NOMO-1 treated with dmso at 0.1 percent for 144 hours (cell line): ENCODE measurements at regions not wholly inside any gene's neighbourhood (a gene's known extent, or its start where the extent isn't known, plus 50 kb on each side); places are given as distances from the start of the nearest gene placed in this dataset.
"Not testable (repeated sequence)": the region's sequence is repeated elsewhere in the genome, so short reads cannot be mapped to it uniquely, and the experiment has no call there.

Experiments used
- DNase-seq: peaks from one replicate; lab custom pipeline; 2025; ENCODE audit not compliant: unreplicated experiment; lab: John Stamatoyannopoulos, UW

GRCh38 chr4:38330321-38330720 is 333.7 kb upstream of the KLF3 start:
- DNase-seq, result peak; percentile 35

GRCh38 chr4:38330936-38331335 is 333.1 kb upstream of the KLF3 start:
- no peak for DNase-seq

- DNase-seq, result no peak
These were observed 331.3 kb upstream of the KLF3 start for GRCh38 chr4:38332699-38333098.

- no peak for DNase-seq
These were observed 330.8 kb upstream of the KLF3 start for GRCh38 chr4:38333219-38333618.

GRCh38 chr4:38334791-38335190 is 329.2 kb upstream of the KLF3 start:
- no peak for DNase-seq

- not testable (repeated sequence) for DNase-seq
These were observed 325.1 kb upstream of the KLF3 start for GRCh38 chr4:38338939-38339338.

GRCh38 chr4:38343608-38344007 is 320.4 kb upstream of the KLF3 start:
- DNase-seq, result no peak

- DNase-seq, result no peak
These were observed 319.1 kb upstream of the KLF3 start for GRCh38 chr4:38344929-38345328.

GRCh38 chr4:38347251-38347650 is 316.7 kb upstream of the KLF3 start:
- DNase-seq, result no peak

GRCh38 chr4:38354421-38354820 is 309.6 kb upstream of the KLF3 start:
- DNase-seq, result no peak

- DNase-seq, result no peak
These were observed 309.1 kb upstream of the KLF3 start for GRCh38 chr4:38354872-38355271.

- DNase-seq, result no peak
These were observed 307.3 kb upstream of the KLF3 start for GRCh38 chr4:38356686-38357085.

- no peak for DNase-seq
These were observed 306.5 kb upstream of the KLF3 start for GRCh38 chr4:38357546-38357945.

- DNase-seq, result no peak
These were observed 304.9 kb upstream of the KLF3 start for GRCh38 chr4:38359113-38359512.

GRCh38 chr4:38360201-38360600 is 303.8 kb upstream of the KLF3 start:
- no peak for DNase-seq

GRCh38 chr4:38364383-38364963 is 299.5 kb upstream of the KLF3 start:
- DNase-seq, result no peak

- no peak for DNase-seq
These were observed 298.7 kb upstream of the KLF3 start for GRCh38 chr4:38365261-38365660.

- DNase-seq, result no peak
These were observed 298.2 kb upstream of the KLF3 start for GRCh38 chr4:38365748-38366310.

- no peak for DNase-seq
These were observed 297.5 kb upstream of the KLF3 start for GRCh38 chr4:38366456-38366855.

- no peak for DNase-seq
These were observed 297.0 kb upstream of the KLF3 start for GRCh38 chr4:38366997-38367396.

- no peak for DNase-seq
These were observed 296.3 kb upstream of the KLF3 start for GRCh38 chr4:38367642-38368174.

- DNase-seq, result peak; percentile 10
These were observed 295.4 kb upstream of the KLF3 start for GRCh38 chr4:38368613-38369012.

- no peak for DNase-seq
These were observed 292.6 kb upstream of the KLF3 start for GRCh38 chr4:38371391-38371851.
